Activated gamma-delta T cell treated with anti-CD3 and anti-CD28 coated beads, Interleukin-2, amount 50 U/mL, for 16 hours (primary cell): ENCODE measurements at regions not wholly inside any gene's neighbourhood (a gene's known extent, or its start where the extent isn't known, plus 50 kb on each side); places are given as distances from the start of the nearest gene placed in this dataset.
"Not testable (repeated sequence)": the region's sequence is repeated elsewhere in the genome, so short reads cannot be mapped to it uniquely, and the experiment has no call there.

ENCODE experiments used
- DNase-seq: peaks from one replicate; pipeline ENCODE4 v3.0.0-alpha.2; 2020; ENCODE audit warnings: low read depth

GRCh38 chr3:72660270-72661114, 187.8 kb downstream of the SHQ1 start:
- no peak for DNase-seq

DNA sequence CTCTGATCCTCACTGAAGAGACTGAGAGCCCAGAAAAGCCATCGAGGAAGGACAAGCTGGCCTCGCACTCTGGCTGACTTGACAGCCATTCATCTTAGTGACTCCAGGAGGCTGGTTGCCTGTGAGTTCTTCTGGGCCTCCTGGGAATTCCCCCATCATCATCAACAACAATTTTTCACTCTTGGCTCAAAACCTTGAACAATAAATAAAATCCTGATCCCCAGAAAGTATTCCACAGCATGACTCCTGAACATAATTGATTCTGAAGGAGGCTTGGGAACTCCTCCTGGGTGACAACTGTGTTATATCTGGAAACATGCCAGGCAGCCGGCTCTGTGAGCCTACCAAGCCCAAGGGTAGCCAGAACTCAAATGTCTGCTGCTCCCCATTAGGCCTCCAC, 188.6 kb downstream of the SHQ1 start:
- no peak for DNase-seq

GRCh38 chr3:72659188-72659587, 189.1 kb downstream of the SHQ1 start:
- no peak for DNase-seq

DNA sequence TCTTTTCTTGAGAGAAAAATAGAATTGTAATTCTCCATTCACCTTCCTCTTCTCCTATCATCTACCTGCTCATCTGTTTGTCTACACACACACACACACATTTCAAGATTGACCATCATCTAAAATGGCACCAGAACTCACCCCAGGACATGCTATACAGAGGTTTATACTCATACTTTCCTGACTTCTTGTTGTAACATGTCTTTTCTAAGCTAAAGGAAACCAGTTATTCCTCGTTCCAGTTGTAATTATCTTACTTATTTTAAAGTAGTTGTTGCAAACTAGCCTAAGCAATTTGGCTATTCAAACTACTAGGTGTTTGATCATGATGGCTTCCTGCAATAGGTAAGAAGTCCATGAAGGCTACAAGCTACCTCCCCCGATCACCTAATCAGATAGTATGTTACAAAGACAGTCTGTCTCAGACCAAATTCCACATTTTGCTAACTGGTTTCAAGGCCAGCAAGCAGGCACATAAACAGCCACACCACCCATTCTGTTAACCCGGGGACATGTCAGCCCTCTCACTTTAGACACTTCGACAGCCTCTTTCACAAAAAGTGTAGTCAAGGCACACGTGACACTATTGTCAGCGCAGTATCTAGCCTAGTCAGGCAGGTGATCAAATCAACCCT, 189.7 kb downstream of the SHQ1 start:
- no peak for DNase-seq

DNA sequence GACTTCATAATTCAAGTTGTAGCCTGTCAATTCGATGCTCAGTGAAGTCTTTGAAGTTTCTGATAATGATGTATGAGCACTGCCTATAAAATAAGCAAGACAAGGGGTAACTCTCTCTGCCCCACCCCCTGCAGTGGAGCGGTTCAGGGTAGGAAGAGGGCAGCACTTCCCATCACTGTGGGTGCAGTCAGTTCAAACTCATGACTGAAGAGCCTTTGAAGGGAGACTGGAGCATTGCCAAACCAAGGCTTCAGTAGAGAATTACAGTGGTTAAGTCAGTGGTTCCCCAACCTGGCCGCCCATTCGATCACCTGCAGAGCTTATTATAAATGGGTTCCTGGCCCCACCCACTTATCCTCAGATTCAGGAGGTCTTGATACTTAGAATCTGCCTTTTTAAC, 190.6 kb downstream of the SHQ1 start:
- DNase-seq, result peak; percentile 12

GRCh38 chr3:72655723-72656122, 192.5 kb downstream of the SHQ1 start:
- DNase-seq, result no peak

- DNase-seq, result no peak
Observed at GRCh38 chr3:72655131-72655551, 193.1 kb downstream of the SHQ1 start.

GRCh38 chr3:72652395-72652794, 195.8 kb downstream of the SHQ1 start:
- DNase-seq, result no peak

DNA sequence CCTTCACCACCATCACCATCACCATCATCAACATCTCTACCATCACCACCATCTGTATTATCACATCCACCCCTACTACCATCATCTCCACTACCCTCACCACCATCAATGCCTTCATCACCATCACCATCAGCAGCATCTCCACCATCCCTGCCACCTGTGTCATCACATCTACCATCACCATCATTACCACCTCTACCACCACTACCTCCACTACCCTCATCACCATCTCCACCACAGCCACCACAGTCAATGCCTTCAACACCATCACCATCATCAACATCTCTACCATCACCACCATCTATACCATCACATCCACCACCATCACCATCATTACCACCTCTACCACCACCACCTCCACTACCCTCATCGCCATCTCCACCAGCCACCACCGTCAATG, 196.7 kb downstream of the SHQ1 start:
- DNase-seq, result no peak

- no peak for DNase-seq
Observed at GRCh38 chr3:72646263-72646662, 202.0 kb downstream of the SHQ1 start.

DNA sequence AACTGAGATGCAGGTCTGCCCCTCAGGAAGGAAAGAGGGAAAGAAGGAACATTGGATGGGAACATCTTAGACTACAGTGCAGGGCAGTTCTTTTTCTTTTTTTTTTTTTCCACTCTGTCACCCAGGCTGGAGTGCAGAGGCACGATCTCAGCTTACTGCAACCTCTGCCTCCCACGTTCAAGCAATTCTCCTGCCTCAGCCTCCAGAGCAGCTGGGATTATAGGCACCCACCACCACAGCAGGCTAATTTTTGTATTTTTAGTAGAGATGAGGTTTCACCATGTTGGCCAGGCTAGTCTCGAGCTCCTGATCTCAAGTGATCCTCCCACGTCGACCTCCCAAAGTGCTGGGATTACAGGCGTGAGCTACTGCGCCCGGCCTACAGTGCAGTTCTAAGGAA, 204.6 kb downstream of the SHQ1 start:
- DNase-seq, result not testable (repeated sequence)

DNA sequence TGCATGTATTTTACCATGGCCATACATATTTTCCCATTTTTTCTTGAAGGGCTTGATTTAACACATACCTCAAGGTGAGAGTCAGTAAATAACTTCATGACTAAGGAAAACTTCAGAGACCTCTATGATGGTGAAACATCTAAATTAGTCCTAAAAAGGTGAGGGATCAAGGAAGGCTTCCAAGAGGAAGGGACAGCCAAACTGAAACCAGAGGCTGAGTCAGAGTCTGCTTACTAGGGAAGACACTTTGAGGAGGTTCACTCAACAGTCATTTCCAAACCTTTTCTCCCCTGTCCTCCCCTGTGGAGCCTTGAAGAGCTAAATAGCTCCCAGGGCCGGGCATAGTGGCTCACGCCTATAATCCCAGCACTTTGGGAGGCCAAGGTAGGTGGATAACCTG, 206.6 kb downstream of the SHQ1 start:
- no peak for DNase-seq

GRCh38 chr3:72641072-72641471, 207.2 kb downstream of the SHQ1 start:
- DNase-seq, result no peak

DNA sequence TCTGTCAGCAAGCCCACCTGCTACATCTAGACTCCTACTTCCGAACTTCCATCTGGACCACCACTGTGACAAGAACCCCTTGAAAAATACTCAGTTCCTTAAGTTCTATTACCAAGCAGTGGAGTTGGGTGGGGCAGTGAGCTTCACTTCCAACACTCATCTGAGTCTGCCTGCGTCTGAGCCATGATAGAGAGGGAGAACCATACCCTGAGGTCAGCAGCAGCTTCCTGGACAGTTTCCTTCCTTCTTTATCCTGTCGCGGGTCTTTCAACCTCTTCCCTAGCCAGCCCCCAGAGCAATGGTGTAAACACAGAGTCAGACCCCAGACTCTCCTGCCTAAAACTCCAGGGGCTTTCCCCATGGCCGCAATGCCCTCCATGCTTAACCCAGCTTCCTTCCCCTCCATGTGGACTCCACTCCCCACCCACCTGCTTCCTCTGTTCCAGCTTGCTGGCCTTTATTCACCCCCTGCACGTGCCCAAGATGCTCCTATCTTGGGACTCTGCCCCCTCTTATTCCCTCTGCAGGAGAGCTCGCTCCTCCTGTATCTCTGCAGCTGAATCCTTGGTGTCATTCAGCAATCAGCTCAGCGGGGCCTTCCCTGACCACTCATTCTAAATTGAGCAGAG, 211.2 kb downstream of the SHQ1 start:
- no peak for DNase-seq

DNA sequence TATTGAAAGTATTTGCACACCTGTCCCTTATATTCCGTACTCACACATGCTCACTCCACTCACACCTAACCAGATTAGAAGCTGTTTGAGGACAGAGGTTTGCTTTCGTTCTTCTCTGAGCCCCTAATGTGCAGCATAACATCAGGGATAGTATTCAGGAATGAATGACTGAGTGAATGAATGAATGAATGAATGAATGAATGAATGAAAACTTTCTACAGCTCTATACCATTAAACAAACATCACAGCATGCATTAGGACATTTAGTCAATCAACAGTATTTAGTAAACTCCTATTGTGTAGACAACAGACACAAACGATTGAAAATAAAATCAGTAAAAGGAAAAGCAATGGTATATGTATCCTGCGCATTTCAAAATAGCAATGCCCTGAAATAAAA, 212.7 kb downstream of the SHQ1 start:
- no peak for DNase-seq

DNA sequence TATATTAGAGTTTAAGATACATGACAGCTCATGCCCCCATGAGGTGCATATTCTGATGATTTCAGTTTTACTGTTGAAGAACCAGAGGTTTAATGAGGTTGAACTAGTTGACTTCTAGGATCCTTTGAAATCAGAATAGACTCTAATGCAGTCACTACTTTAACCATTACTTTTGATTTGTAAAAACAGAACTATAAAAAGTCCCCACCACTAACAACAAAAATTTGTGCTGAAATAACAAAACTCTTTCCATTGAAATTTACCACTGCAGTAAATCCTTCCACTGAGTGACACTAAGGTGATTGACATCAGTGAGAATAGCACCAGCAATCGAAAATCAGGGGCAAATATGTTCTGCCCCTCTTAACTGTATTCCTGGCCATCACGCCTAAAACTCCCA, 214.1 kb downstream of the SHQ1 start:
- no peak for DNase-seq

GRCh38 chr3:72633534-72633933, 214.7 kb downstream of the SHQ1 start:
- no peak for DNase-seq

DNA sequence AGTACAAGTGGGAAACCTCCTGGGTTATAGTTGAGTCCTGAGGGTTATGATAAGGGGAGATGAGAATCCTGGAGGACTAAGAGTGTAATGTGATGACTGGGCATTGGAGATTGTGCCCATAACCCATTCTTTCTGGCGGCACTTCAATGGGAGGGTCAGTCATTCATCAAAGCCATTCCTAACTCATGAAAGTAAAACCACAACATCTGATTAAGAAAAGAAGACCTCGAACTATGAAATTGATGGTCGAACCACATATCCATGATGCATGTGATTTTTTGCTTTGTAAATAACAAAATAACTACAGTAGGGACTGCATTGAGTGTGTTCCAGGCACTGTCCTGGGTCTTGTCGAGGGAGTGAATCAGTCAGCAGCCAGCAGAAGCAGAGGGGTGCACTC, 215.1 kb downstream of the SHQ1 start:
- no peak for DNase-seq

- DNase-seq, result no peak
Observed at GRCh38 chr3:72632129-72632528, 216.1 kb downstream of the SHQ1 start.

- no peak for DNase-seq
Observed at GRCh38 chr3:72630969-72631344, 217.3 kb downstream of the SHQ1 start.

DNA sequence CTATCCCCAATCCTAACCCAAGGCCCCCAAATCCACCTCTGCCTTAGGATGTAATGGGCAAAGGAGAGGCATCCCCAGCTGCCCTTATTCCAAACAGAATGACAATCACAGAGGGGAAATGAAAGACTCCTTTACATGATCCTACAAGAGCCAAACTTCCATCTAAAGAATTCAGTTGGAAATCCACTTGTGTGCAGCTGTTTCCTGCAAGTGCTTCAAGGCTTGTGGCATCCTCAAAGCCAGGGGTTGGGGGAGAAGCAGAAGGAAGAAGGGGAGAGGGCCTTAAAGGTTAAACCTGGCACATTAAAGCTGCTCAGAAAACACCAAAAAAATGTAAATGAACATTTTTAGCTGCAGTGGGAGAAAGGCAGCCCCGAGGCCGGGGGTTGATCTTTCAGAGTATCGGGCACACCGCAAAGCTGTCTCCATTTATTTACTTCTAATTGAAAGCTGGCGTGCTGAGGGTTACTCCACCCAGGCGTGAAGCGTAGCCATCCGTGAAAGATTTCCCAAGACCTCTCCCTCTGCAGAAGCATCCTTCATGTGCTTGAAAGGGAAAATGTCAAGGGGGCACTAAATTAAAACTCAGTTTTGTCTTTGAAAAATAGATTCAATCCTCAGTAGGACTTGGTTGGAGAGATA, 217.8 kb downstream of the SHQ1 start:
- no peak for DNase-seq

GRCh38 chr3:72629191-72629631, 219.0 kb downstream of the SHQ1 start:
- no peak for DNase-seq

GRCh38 chr3:72628065-72628464, 220.2 kb downstream of the SHQ1 start:
- DNase-seq, result no peak
